ENCODE measurements at regions not wholly inside any gene's neighbourhood (a gene's known extent, or its start where the extent isn't known, plus 50 kb on each side); places are given as distances from the start of the nearest gene placed in this dataset.

DNA sequence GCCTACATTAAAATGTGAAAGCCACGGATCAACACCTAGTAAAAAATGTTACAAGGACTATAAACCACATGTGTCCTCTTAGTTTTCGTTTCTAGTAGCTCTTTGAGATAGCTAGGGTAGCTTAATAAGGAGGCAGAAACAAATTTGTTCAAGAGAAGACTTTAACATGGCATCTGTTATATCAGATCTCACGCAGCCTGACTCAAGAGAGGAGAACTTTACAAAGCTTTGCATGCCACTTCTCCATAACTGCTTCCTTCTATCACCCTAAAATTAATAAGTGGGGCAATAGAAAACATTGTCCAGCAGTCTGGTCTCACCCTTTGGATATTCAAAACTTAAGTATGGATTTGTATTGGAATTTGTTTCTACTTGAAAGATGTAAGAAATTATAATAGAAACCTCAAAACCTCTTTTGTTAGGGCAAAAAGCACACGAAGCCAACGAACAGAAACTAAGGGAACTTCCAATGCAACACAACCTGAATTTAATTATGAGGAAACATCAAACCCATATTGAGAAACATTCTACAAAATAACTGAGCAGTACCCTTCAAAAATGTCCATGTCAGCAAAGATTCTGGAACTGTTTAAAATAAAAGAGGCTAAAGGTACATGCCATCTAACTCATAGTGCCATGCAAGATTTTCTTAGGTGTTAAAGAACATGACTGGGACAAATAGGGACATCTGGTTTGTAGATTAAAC lies 194.8 kb downstream of the LRIG3 start:
- Histone ChIP-seq H3K4me3 (replicated peaks; ENCODE audit: insufficient read depth, low read length) (no peak overlapping the region), H3K27ac (replicated peaks) (no peak overlapping the region), H3K27me3 (ENCODE audit: insufficient read depth, poor library complexity, severe bottlenecking) (no peaks in the 10 kb centered on the region)
- TF ChIP-seq GABPA (IDR thresholded peaks at IDR 0.05; ENCODE audit: low read depth) (no peak), SPI1 (IDR thresholded peaks at IDR 0.05; ENCODE audit: borderline replicate concordance, low read depth) (no peak), POLR2AphosphoS5 (IDR thresholded peaks at IDR 0.05; ENCODE audit: low read depth) (no peak), CTCF (IDR thresholded peaks at IDR 0.05; ENCODE audit: insufficient read depth, low read length) (no peak), REST (IDR thresholded peaks at IDR 0.05; ENCODE audit: insufficient replicate concordance, low read depth) (no peak)
- DNase-seq (ENCODE audit: low read depth in 1 of 2, low spot score in 1 of 2) = no peak

DNA sequence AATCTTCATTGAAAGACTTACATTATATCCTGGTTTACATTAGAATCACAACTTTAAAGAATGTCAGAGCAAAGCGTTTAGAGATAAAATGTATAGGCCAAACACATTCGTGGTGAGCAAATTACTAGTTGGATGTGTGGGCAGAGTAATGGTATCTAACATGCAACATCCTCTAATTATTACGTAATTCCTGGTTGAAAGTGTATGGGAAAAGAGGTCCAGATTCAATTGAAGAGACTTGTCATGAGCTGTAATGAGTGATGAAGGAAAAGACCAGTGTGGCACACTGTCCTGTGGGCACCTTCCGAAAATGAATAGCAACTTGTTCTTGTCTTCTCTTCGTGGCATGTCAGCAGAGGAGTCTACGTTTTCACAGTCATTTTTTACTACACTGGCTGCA lies 192.8 kb downstream of the LRIG3 start:
- H3K4me3 ChIP-seq (replicated peaks; ENCODE audit: insufficient read depth, low read length) = no peak overlapping the region
- TF ChIP-seq SPI1 (IDR thresholded peaks at IDR 0.05; ENCODE audit: borderline replicate concordance, low read depth) (no peak), GABPA (IDR thresholded peaks at IDR 0.05; ENCODE audit: low read depth) (no peak), POLR2AphosphoS5 (IDR thresholded peaks at IDR 0.05; ENCODE audit: low read depth) (no peak), CTCF (IDR thresholded peaks at IDR 0.05; ENCODE audit: insufficient read depth, low read length) (no peak)
- H3K27ac ChIP-seq (replicated peaks) = no peak overlapping the region
- no peaks in the 10 kb centered on the region for H3K27me3 ChIP-seq (ENCODE audit: insufficient read depth, poor library complexity, severe bottlenecking)
- DNase-seq (ENCODE audit: low read depth in 1 of 2, low spot score in 1 of 2) = no peak

- TF ChIP-seq REST (IDR thresholded peaks at IDR 0.05; ENCODE audit: insufficient replicate concordance, low read depth) (no peak), POLR2AphosphoS5 (IDR thresholded peaks at IDR 0.05; ENCODE audit: low read depth) (no peak), SPI1 (IDR thresholded peaks at IDR 0.05; ENCODE audit: borderline replicate concordance, low read depth) (no peak), GABPA (IDR thresholded peaks at IDR 0.05; ENCODE audit: low read depth) (no peak), CTCF (IDR thresholded peaks at IDR 0.05; ENCODE audit: insufficient read depth, low read length) (no peak)
- Histone ChIP-seq H3K27ac (replicated peaks) (no peak overlapping the region), H3K4me3 (replicated peaks; ENCODE audit: insufficient read depth, low read length) (no peak overlapping the region), H3K27me3 (ENCODE audit: insufficient read depth, poor library complexity, severe bottlenecking) (no peaks in the 10 kb centered on the region)
- no peak for DNase-seq (ENCODE audit: low read depth in 1 of 2, low spot score in 1 of 2)
These were observed 191.9 kb downstream of the LRIG3 start for GRCh38 chr12:58728397-58728796.

DNA sequence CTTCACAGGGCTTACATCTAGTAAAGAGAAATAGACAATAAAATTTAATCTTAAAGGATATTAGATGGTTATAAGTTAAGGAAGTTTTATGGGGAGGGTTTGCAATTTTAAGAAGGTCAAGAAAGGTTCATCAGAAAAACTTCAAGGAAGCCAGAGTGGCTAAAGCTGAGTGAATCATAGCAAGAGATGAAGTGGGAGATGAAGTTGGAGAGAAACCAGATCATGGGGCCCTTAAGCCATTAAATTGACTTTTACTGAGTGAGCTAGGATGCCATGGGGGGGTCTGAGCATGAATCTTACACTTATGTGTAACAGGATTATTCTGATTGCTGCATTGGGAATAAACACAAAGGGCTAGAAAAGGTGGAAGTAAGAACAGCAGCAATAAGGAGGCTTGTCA lies 189.2 kb downstream of the LRIG3 start:
- DNase-seq (ENCODE audit: low read depth in 1 of 2, low spot score in 1 of 2) = no peak
- TF ChIP-seq CTCF (IDR thresholded peaks at IDR 0.05; ENCODE audit: insufficient read depth, low read length) (no peak), GABPA (IDR thresholded peaks at IDR 0.05; ENCODE audit: low read depth) (no peak)
- H3K4me3 ChIP-seq (replicated peaks; ENCODE audit: insufficient read depth, low read length) = no peak overlapping the region
- no peak overlapping the region for H3K27ac ChIP-seq (replicated peaks)
- H3K27me3 ChIP-seq (ENCODE audit: insufficient read depth, poor library complexity, severe bottlenecking) = no peaks in the 10 kb centered on the region

Measured in HL-60 (cell line).